HL-60 (cell line): ENCODE measurements at regions not wholly inside any gene's neighbourhood (a gene's known extent, or its start where the extent isn't known, plus 50 kb on each side); places are given as distances from the start of the nearest gene placed in this dataset.
A peak's percentile ranks its signal among the peaks of the same experiment; 100 is the strongest.

Experiments used
- DNase-seq, 2 experiments: peaks; one replicate each; pipeline ENCODE4 v3.0.0-alpha.2; 2010 to 2020; ENCODE audit warnings: low read depth in 1 of 2, low spot score in 1 of 2
- H3K27ac ChIP-seq: fragments of 250-450 bp; sonication (Bioruptor Pico); replicated peaks from 2 replicates; pipeline ENCODE4 v1.5.1; 2020; ENCODE audit warnings: mild to moderate bottlenecking, moderate library complexity
- H3K27me3 ChIP-seq: fragments of 250-450 bp; sonication (Bioruptor Pico); 2 replicates; pipeline ENCODE4 v1.5.1; 2021; ENCODE audit warnings: mild to moderate bottlenecking, moderate library complexity; ENCODE audit not compliant: insufficient read depth, poor library complexity, severe bottlenecking
- H3K4me3 ChIP-seq: replicated peaks from 2 replicates; pipeline ENCODE4 v1.5.1; 2011; ENCODE audit warnings: mild to moderate bottlenecking, control low read depth, low read length; ENCODE audit not compliant: insufficient read depth
- GABPA ChIP-seq: IDR thresholded peaks from 2 replicates; pipeline ENCODE4 v1.6.1; 2012; ENCODE audit warnings: low read depth
- POLR2AphosphoS5 ChIP-seq: IDR thresholded peaks from 2 replicates; pipeline ENCODE4 v1.6.1; 2012; ENCODE audit warnings: low read depth
- REST ChIP-seq: IDR thresholded peaks from 2 replicates; pipeline ENCODE4 v1.6.1; 2012; ENCODE audit warnings: low read depth; ENCODE audit not compliant: insufficient replicate concordance
- SPI1 ChIP-seq: IDR thresholded peaks from 2 replicates; pipeline ENCODE4 v1.6.1; 2012; ENCODE audit warnings: low read depth, mild to moderate bottlenecking, borderline replicate concordance
- TF ChIP-seq, protein P1 (sequence below): IDR thresholded peaks from one replicate; pipeline ENCODE4 v1.5.1; 2011; ENCODE audit warnings: low read length, control low read depth, inconsistent platforms; ENCODE audit not compliant: insufficient read depth

DNA sequence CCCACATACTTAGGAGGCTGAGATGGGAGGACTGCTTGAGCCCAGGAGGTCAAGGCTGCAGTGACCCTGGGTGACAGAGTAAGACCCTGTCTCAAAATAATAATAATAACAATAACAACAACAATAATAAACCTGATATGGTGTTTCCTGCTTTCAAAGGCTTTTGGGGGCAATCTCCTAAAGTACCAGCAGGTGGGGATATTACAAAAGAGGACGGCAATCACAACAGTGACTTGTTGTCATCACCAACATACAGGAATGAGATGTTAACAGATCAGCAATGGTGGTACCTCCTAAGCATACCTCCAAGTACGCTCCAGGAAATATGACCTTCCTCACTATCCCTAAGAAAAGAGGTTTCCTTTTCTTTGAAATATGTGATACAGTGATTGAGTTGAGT is 91.1 kb upstream of the RNF180 start:
- Histone ChIP-seq H3K27ac (no peak overlapping the region), H3K27me3 (no peaks in the 10 kb centered on the region), H3K4me3 (no peak overlapping the region)
- DNase-seq, result peak in 1 of 2 experiments; percentile 1
- no peak for TF ChIP-seq REST

GRCh38 chr5:64069486-64069885 is 96.2 kb upstream of the RNF180 start:
- no peaks in the 10 kb centered on the region for H3K27me3 ChIP-seq
- no peak overlapping the region for H3K4me3 ChIP-seq
- no peak for DNase-seq
- TF ChIP-seq POLR2AphosphoS5, result no peak
- no peak for TF ChIP-seq GABPA
- TF ChIP-seq, protein P1, sequence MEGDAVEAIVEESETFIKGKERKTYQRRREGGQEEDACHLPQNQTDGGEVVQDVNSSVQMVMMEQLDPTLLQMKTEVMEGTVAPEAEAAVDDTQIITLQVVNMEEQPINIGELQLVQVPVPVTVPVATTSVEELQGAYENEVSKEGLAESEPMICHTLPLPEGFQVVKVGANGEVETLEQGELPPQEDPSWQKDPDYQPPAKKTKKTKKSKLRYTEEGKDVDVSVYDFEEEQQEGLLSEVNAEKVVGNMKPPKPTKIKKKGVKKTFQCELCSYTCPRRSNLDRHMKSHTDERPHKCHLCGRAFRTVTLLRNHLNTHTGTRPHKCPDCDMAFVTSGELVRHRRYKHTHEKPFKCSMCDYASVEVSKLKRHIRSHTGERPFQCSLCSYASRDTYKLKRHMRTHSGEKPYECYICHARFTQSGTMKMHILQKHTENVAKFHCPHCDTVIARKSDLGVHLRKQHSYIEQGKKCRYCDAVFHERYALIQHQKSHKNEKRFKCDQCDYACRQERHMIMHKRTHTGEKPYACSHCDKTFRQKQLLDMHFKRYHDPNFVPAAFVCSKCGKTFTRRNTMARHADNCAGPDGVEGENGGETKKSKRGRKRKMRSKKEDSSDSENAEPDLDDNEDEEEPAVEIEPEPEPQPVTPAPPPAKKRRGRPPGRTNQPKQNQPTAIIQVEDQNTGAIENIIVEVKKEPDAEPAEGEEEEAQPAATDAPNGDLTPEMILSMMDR, result no peak
- TF ChIP-seq REST, result no peak
- no peak for TF ChIP-seq SPI1
- H3K27ac ChIP-seq, result no peak overlapping the region

- Histone ChIP-seq H3K4me3 (no peak overlapping the region), H3K27me3 (no peaks in the 10 kb centered on the region), H3K27ac (no peak overlapping the region)
- DNase-seq, result no peak
- TF ChIP-seq SPI1 (no peak), GABPA (no peak), POLR2AphosphoS5 (no peak), REST (no peak)
- TF ChIP-seq, protein P1, result no peak
Observed at GRCh38 chr5:64050296-64050695, 88.1 kb upstream of the HTR1A start.

DNA sequence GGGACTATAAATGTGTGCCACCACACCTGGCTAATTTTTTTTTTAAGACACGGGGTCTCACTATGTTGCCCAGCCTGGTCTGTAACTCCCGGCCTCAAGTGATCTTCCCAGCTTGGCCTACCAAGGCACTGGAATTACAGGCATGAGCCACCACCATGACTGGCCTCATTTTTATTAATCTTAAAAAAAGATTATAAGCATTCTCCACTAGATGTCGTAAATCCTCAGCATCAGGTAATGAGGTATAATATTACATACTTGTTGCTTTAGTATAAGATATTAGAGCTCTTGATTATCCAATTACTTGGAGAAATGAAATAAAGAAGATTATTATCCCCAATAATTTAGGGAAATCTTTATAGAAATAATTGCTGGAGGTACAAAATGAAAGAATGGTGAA is 78.2 kb upstream of the HTR1A start:
- DNase-seq, result no peak
- H3K27ac ChIP-seq, result no peak overlapping the region
- TF ChIP-seq, protein P1, result no peak
- no peak for TF ChIP-seq POLR2AphosphoS5
- TF ChIP-seq REST, result no peak
- no peak for TF ChIP-seq GABPA
- TF ChIP-seq SPI1, result no peak
- no peak overlapping the region for H3K4me3 ChIP-seq
- no peaks in the 10 kb centered on the region for H3K27me3 ChIP-seq
